ENCODE measurements at regions not wholly inside any gene's neighbourhood (a gene's known extent, or its start where the extent isn't known, plus 50 kb on each side); places are given as distances from the start of the nearest gene placed in this dataset.

GRCh38 chr13:90769387-90769786 is 578.1 kb upstream of the MIR17HG start:
- TF ChIP-seq MAX (IDR thresholded peaks at IDR 0.05), result no peak
- TF ChIP-seq EZH2 (IDR thresholded peaks at IDR 0.05), result no peak
- TF ChIP-seq, protein P1, sequence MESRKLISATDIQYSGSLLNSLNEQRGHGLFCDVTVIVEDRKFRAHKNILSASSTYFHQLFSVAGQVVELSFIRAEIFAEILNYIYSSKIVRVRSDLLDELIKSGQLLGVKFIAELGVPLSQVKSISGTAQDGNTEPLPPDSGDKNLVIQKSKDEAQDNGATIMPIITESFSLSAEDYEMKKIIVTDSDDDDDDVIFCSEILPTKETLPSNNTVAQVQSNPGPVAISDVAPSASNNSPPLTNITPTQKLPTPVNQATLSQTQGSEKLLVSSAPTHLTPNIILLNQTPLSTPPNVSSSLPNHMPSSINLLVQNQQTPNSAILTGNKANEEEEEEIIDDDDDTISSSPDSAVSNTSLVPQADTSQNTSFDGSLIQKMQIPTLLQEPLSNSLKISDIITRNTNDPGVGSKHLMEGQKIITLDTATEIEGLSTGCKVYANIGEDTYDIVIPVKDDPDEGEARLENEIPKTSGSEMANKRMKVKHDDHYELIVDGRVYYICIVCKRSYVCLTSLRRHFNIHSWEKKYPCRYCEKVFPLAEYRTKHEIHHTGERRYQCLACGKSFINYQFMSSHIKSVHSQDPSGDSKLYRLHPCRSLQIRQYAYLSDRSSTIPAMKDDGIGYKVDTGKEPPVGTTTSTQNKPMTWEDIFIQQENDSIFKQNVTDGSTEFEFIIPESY (IDR thresholded peaks at IDR 0.05; ENCODE audit: extremely low read depth, insufficient replicate concordance, low read length), result no peak
- TF ChIP-seq, protein P2, sequence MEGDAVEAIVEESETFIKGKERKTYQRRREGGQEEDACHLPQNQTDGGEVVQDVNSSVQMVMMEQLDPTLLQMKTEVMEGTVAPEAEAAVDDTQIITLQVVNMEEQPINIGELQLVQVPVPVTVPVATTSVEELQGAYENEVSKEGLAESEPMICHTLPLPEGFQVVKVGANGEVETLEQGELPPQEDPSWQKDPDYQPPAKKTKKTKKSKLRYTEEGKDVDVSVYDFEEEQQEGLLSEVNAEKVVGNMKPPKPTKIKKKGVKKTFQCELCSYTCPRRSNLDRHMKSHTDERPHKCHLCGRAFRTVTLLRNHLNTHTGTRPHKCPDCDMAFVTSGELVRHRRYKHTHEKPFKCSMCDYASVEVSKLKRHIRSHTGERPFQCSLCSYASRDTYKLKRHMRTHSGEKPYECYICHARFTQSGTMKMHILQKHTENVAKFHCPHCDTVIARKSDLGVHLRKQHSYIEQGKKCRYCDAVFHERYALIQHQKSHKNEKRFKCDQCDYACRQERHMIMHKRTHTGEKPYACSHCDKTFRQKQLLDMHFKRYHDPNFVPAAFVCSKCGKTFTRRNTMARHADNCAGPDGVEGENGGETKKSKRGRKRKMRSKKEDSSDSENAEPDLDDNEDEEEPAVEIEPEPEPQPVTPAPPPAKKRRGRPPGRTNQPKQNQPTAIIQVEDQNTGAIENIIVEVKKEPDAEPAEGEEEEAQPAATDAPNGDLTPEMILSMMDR (IDR thresholded peaks at IDR 0.05 in 2 of 3, conservative IDR thresholded peaks at IDR 0.05 in 1 of 3; ENCODE audit: borderline replicate concordance in 1 of 3, insufficient read depth in 1 of 3, low read depth in 2 of 3, low read length in 2 of 3), result no peak
- TF ChIP-seq POLR2A (IDR thresholded peaks at IDR 0.05; ENCODE audit: borderline replicate concordance, extremely low read depth, insufficient read depth, insufficient read length), result no peak
- TF ChIP-seq, protein P3, sequence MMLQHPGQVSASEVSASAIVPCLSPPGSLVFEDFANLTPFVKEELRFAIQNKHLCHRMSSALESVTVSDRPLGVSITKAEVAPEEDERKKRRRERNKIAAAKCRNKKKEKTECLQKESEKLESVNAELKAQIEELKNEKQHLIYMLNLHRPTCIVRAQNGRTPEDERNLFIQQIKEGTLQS (IDR thresholded peaks at IDR 0.05), result no peak
- TF ChIP-seq EZH2phosphoT487 (IDR thresholded peaks at IDR 0.05; ENCODE audit: borderline replicate concordance), result no peak
- TF ChIP-seq POLR2AphosphoS5 (IDR thresholded peaks at IDR 0.05; ENCODE audit: low read depth, low read length), result no peak
- TF ChIP-seq, protein P4, sequence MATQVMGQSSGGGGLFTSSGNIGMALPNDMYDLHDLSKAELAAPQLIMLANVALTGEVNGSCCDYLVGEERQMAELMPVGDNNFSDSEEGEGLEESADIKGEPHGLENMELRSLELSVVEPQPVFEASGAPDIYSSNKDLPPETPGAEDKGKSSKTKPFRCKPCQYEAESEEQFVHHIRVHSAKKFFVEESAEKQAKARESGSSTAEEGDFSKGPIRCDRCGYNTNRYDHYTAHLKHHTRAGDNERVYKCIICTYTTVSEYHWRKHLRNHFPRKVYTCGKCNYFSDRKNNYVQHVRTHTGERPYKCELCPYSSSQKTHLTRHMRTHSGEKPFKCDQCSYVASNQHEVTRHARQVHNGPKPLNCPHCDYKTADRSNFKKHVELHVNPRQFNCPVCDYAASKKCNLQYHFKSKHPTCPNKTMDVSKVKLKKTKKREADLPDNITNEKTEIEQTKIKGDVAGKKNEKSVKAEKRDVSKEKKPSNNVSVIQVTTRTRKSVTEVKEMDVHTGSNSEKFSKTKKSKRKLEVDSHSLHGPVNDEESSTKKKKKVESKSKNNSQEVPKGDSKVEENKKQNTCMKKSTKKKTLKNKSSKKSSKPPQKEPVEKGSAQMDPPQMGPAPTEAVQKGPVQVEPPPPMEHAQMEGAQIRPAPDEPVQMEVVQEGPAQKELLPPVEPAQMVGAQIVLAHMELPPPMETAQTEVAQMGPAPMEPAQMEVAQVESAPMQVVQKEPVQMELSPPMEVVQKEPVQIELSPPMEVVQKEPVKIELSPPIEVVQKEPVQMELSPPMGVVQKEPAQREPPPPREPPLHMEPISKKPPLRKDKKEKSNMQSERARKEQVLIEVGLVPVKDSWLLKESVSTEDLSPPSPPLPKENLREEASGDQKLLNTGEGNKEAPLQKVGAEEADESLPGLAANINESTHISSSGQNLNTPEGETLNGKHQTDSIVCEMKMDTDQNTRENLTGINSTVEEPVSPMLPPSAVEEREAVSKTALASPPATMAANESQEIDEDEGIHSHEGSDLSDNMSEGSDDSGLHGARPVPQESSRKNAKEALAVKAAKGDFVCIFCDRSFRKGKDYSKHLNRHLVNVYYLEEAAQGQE (IDR thresholded peaks at IDR 0.05; ENCODE audit: low read depth), result no peak

All from HCT116 (cell line).